GM12878 (cell line): ENCODE measurements at regions not wholly inside any gene's neighbourhood (a gene's known extent, or its start where the extent isn't known, plus 50 kb on each side); places are given as distances from the start of the nearest gene placed in this dataset.

Experiments
- ATAC-seq: fragments of 200-7000 bp; cut with Tn5 transposase; 3 replicates; pipeline ENCODE4 v1.9.1; 2020; ENCODE audit warnings: mild to moderate bottlenecking, moderate library complexity
- BruUV-seq: library from RNA; stranded (reverse); fragments of 400-500 nt; replicated peaks from 2 replicates; lab custom pipeline; 2021; lab: Mats Ljungman, UMichigan
- CTCF ChIA-PET: fragments of 300-600 bp; sonication (Branson Sonifier 250); formaldehyde crosslinking; extraction: SDS; loops from one replicate; lab custom pipeline; 2021; ENCODE audit warnings: inconsistent platforms; lab: Yijun Ruan, JAX
- POLR2A ChIA-PET: fragments of 350-600 bp; formaldehyde crosslinking; extraction: SDS; loops from one replicate; lab custom pipeline; 2021; ENCODE audit warnings: inconsistent platforms; lab: Charles Lee
- RAD21 ChIA-PET: fragments of 300-600 bp; sonication (Branson Sonifier 250); formaldehyde crosslinking; loops from one replicate; lab custom pipeline; 2023; ENCODE audit warnings: antibody characterized with exemption; ENCODE audit not compliant: unreplicated experiment; lab: Charles Lee
- SMC1A ChIA-PET: fragments of 300-600 bp; sonication (Branson Sonifier 250); formaldehyde crosslinking; loops from one replicate; lab custom pipeline; 2023; ENCODE audit not compliant: unreplicated experiment, uncharacterized antibody; lab: Charles Lee
- DNase-seq: peaks from one replicate; pipeline ENCODE4 v3.0.0-alpha.2; 2011; ENCODE audit warnings: low read depth, low spot score
- FAIRE-seq: peaks from 3 replicates; lab custom pipeline; 2011; peaks lifted over from hg19 to GRCh38; lab: Jason Lieb, UNC
- H2AFZ ChIP-seq: 2 replicates; pipeline ENCODE4 v1.6.0; 2011; ENCODE audit warnings: low read depth, low read length, control low read depth; ENCODE audit not compliant: control insufficient read depth
- H3K27ac ChIP-seq: 2 replicates; pipeline ENCODE4 v1.5.1; 2011; ENCODE audit warnings: control low read depth; ENCODE audit not compliant: control insufficient read depth, insufficient read depth
- H3K27me3 ChIP-seq, 2 experiments: replicated peaks in 1 of 2; 2 replicates each; pipeline versions ENCODE4 v1.6.0 to v1.6.1; 2011; ENCODE audit warnings: low read length in 1 of 2; ENCODE audit not compliant: control insufficient read depth in 2 of 2, insufficient read depth in 2 of 2
- H3K36me3 ChIP-seq, 2 experiments: 2 replicates each; pipeline ENCODE4 v1.5.1; 2011; ENCODE audit warnings: low read length in 1 of 2; ENCODE audit not compliant: control insufficient read depth in 2 of 2, insufficient read depth in 2 of 2
- H3K4me1 ChIP-seq: 2 replicates; pipeline ENCODE4 v1.6.1; 2011; ENCODE audit warnings: mild to moderate bottlenecking, low read length, moderate library complexity, mixed read lengths; ENCODE audit not compliant: control insufficient read depth, insufficient read depth
- H3K4me2 ChIP-seq: 2 replicates; pipeline ENCODE4 v1.6.0; 2011; ENCODE audit warnings: control low read depth; ENCODE audit not compliant: control insufficient read depth, insufficient read depth
- H3K4me3 ChIP-seq: fragments of 200-600 bp; sonication (generic); 2 replicates; pipeline ENCODE4 v1.5.1; 2016
- H3K79me2 ChIP-seq: 2 replicates; pipeline ENCODE4 v1.6.0; 2011; ENCODE audit warnings: low read length; ENCODE audit not compliant: control insufficient read depth, insufficient read depth
- H3K9ac ChIP-seq: 2 replicates; pipeline ENCODE4 v1.8.0; 2011; ENCODE audit warnings: low read length, control low read depth, mixed read lengths; ENCODE audit not compliant: control insufficient read depth, insufficient read depth
- H3K9me3 ChIP-seq: replicated peaks from 3 replicates; pipeline ENCODE4 v1.5.1; 2011; ENCODE audit warnings: mild to moderate bottlenecking, low read length; ENCODE audit not compliant: control insufficient read depth, insufficient read depth
- H4K20me1 ChIP-seq: 2 replicates; pipeline ENCODE4 v1.6.0; 2011; ENCODE audit not compliant: control insufficient read depth, insufficient read depth
- FOXK2 ChIP-seq: fragments of 450-650 bp; IDR thresholded peaks from 2 replicates; pipeline ENCODE4 v1.6.1; 2017; ENCODE audit warnings: mild to moderate bottlenecking, moderate library complexity
- HSF1 ChIP-seq: fragments of 150-350 bp; IDR thresholded peaks from 2 replicates; pipeline ENCODE4 v1.6.1; 2014; ENCODE audit warnings: mild to moderate bottlenecking, low read depth, low read length
- NBN ChIP-seq: fragments of 450-650 bp; IDR thresholded peaks from 2 replicates; pipeline ENCODE4 v1.6.1; 2016
- NFIC ChIP-seq: IDR thresholded peaks from 2 replicates; pipeline ENCODE4 v1.6.1; 2012; ENCODE audit warnings: low read depth, mild to moderate bottlenecking, inconsistent platforms, low read length, moderate library complexity
- NR2C2 ChIP-seq: IDR thresholded peaks from 2 replicates; pipeline ENCODE4 v1.6.1; 2011; ENCODE audit warnings: borderline replicate concordance, low read depth; ENCODE audit not compliant: control insufficient read depth, insufficient read length
- USF1 ChIP-seq: IDR thresholded peaks from 2 replicates; pipeline ENCODE4 v1.6.1; 2011; ENCODE audit warnings: borderline replicate concordance, low read depth, mild to moderate bottlenecking, moderate library complexity, mixed read lengths, low read length; ENCODE audit not compliant: insufficient read depth; ENCODE audit errors: extremely low read length
- ZNF24 ChIP-seq: fragments of 450-650 bp; IDR thresholded peaks from 2 replicates; pipeline ENCODE4 v1.6.1; 2017; ENCODE audit warnings: antibody characterized with exemption, mild to moderate bottlenecking
- WGBS: methylation state at CpG from one replicate; pipeline ENCODE4 v1.1.6; 2016; ENCODE audit warnings: low lambda C conversion rate; ENCODE audit not compliant: insufficient replicate concordance, insufficient coverage; ENCODE audit errors: missing lambda C conversion rate; 5-methylcytosine and 5-hydroxymethylcytosine counted together
- in situ Hi-C: fragments of 300-500 bp; cut with MboI; formaldehyde crosslinking; loops from 9 replicates; pipeline ENCODE4 v1.14.3; 2018; ENCODE audit warnings: mixed read lengths
- intact Hi-C: fragments of 100-400 bp; cut with micrococcal nuclease; formaldehyde crosslinking; loops from one replicate; pipeline ENCODE4 v1.14.2; 2022; ENCODE audit not compliant: unreplicated experiment

- ATAC-seq (no peak), DNase-seq (no peak), FAIRE-seq (no peak)
- H3K9me3 ChIP-seq, result no peaks in the 10 kb centered on the region
- H3K9ac ChIP-seq, result no peak overlapping the region
- no peaks in the 10 kb centered on the region for H3K36me3 ChIP-seq
- no peak overlapping the region for H3K4me3 ChIP-seq
- in situ Hi-C loops, result no loop called here
- ChIA-PET RAD21 (no interaction called here), CTCF (no interaction called here), POLR2A (no interaction called here), SMC1A (no interaction called here)
- 63% methylated on average over 5 of the region's 5 CpGs for WGBS
- H4K20me1 ChIP-seq, result no peaks in the 10 kb centered on the region
- H3K27ac ChIP-seq, result no peak overlapping the region
- intact Hi-C loops, result no loop called here
- BruUV-seq, result no TSS peak
- no peaks in the 10 kb centered on the region for H3K4me1 ChIP-seq
- H3K4me2 ChIP-seq, result no peak overlapping the region
- H2AFZ ChIP-seq, result no peak overlapping the region
- H3K27me3 ChIP-seq, result no peaks in the 10 kb centered on the region
- no peaks in the 10 kb centered on the region for H3K79me2 ChIP-seq
- no peak for TF ChIP-seq NBN
- no peak for TF ChIP-seq USF1
- TF ChIP-seq NFIC, result no peak
- no peak for TF ChIP-seq HSF1
- TF ChIP-seq FOXK2, result no peak
- TF ChIP-seq ZNF24, result no peak
- no peak for TF ChIP-seq NR2C2
These were observed 139.3 kb upstream of the KLF6 start for GRCh38 chr10:3924344-3924743.
